ENCODE measurements at regions not wholly inside any gene's neighbourhood (a gene's known extent, or its start where the extent isn't known, plus 50 kb on each side); places are given as distances from the start of the nearest gene placed in this dataset.
A peak's percentile ranks its signal among the peaks of the same experiment; 100 is the strongest.
"Not testable (repeated sequence)": the region's sequence is repeated elsewhere in the genome, so short reads cannot be mapped to it uniquely, and the experiment has no call there.

GRCh38 chr11:112714340-112714739 is 246.9 kb upstream of the NCAM1 start:
- DNase-seq (ENCODE audit: low spot score), result not testable (repeated sequence)

GRCh38 chr11:112715056-112715455 is 246.2 kb upstream of the NCAM1 start:
- no peak for DNase-seq (ENCODE audit: low spot score)

GRCh38 chr11:112718483-112718882 is 242.7 kb upstream of the NCAM1 start:
- no peak for DNase-seq (ENCODE audit: low spot score)

GRCh38 chr11:112719736-112720525 is 241.3 kb upstream of the NCAM1 start:
- DNase-seq (ENCODE audit: low spot score), result no peak

GRCh38 chr11:112722148-112722547 is 239.1 kb upstream of the NCAM1 start:
- DNase-seq (ENCODE audit: low spot score), result no peak

- no peak for DNase-seq (ENCODE audit: low spot score)
Measured at GRCh38 chr11:112722876-112723275, 238.3 kb upstream of the NCAM1 start.

GRCh38 chr11:112723676-112724495 is 237.3 kb upstream of the NCAM1 start:
- DNase-seq (ENCODE audit: low spot score), result no peak

GRCh38 chr11:112724496-112724790 is 236.8 kb upstream of the NCAM1 start:
- DNase-seq (ENCODE audit: low spot score), result no peak

- DNase-seq (ENCODE audit: low spot score), result no peak
Measured at GRCh38 chr11:112725636-112726035, 235.6 kb upstream of the NCAM1 start.

GRCh38 chr11:112727341-112727841 is 233.8 kb upstream of the NCAM1 start:
- DNase-seq (ENCODE audit: low spot score), result no peak

- DNase-seq (ENCODE audit: low spot score), result no peak
Measured at GRCh38 chr11:112728288-112728687, 232.9 kb upstream of the NCAM1 start.

- DNase-seq (ENCODE audit: low spot score), result no peak
Measured at GRCh38 chr11:112728716-112729115, 232.5 kb upstream of the NCAM1 start.

- no peak for DNase-seq (ENCODE audit: low spot score)
Measured at GRCh38 chr11:112730591-112730990, 230.6 kb upstream of the NCAM1 start.

- no peak for DNase-seq (ENCODE audit: low spot score)
Measured at GRCh38 chr11:112731538-112731937, 229.7 kb upstream of the NCAM1 start.

- no peak for DNase-seq (ENCODE audit: low spot score)
Measured at GRCh38 chr11:112732031-112732430, 229.2 kb upstream of the NCAM1 start.

GRCh38 chr11:112734207-112734606 is 227.0 kb upstream of the NCAM1 start:
- no peak for DNase-seq (ENCODE audit: low spot score)

- no peak for DNase-seq (ENCODE audit: low spot score)
Measured at GRCh38 chr11:112735470-112735869, 225.8 kb upstream of the NCAM1 start.

GRCh38 chr11:112744041-112744440 is 217.2 kb upstream of the NCAM1 start:
- DNase-seq (ENCODE audit: low spot score), result no peak

GRCh38 chr11:112745973-112746372 is 215.2 kb upstream of the NCAM1 start:
- no peak for DNase-seq (ENCODE audit: low spot score)

GRCh38 chr11:112748252-112748651 is 213.0 kb upstream of the NCAM1 start:
- DNase-seq (ENCODE audit: low spot score), result no peak

GRCh38 chr11:112748713-112749543 is 212.3 kb upstream of the NCAM1 start:
- DNase-seq (ENCODE audit: low spot score), result peak; percentile 54

GRCh38 chr11:112751329-112751728 is 209.9 kb upstream of the NCAM1 start:
- no peak for DNase-seq (ENCODE audit: low spot score)

Measured in Ammon's horn (tissue), 1 donor.